ENCODE measurements at regions not wholly inside any gene's neighbourhood (a gene's known extent, or its start where the extent isn't known, plus 50 kb on each side); places are given as distances from the start of the nearest gene placed in this dataset.

DNA sequence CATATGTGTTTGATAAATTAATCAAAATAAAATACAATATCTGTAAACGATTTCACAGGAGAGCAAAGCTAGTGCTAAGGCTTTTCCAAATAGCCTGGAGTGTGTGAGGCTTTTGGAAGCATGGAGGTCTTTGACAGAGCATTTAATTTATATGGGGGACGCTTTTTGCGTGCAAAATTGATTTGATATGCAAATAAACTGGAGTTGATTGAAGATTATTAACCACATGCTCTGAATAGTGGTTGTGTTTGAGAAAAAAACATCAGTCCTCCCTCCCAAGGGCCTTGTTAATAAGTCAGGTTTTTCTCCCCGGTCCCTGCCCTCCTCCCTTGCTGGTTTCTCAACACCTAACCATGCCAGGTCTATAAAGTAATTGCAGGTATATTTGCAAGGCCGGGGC is 85.1 kb upstream of the FGFR2 start:
- TF ChIP-seq ZNF274 (IDR thresholded peaks at IDR 0.05; ENCODE audit: low read depth, low read length) (no peak), YY1 (IDR thresholded peaks at IDR 0.05; ENCODE audit: insufficient read depth, insufficient read length) (no peak)

Data from NT2/D1 (cell line).